ENCODE measurements at regions not wholly inside any gene's neighbourhood (a gene's known extent, or its start where the extent isn't known, plus 50 kb on each side); places are given as distances from the start of the nearest gene placed in this dataset.
"Not testable (repeated sequence)": the region's sequence is repeated elsewhere in the genome, so short reads cannot be mapped to it uniquely, and the experiment has no call there.

GRCh38 chr15:89021886-89022285 is 66.4 kb upstream of the ABHD2 start:
- DNase-seq; H3K4me1 Mint-ChIP-seq; H3K27me3 Mint-ChIP-seq; ATAC-seq; H3K9me3 ChIP-seq (ENCODE audit: control insufficient read depth, low read length, poor library complexity, severe bottlenecking); H3K4me3 Mint-ChIP-seq; H3K36me3 Mint-ChIP-seq (ENCODE audit: low read depth): not testable (repeated sequence)
- peak overlapping the region; percentile 9 for H3K27ac Mint-ChIP-seq

DNA sequence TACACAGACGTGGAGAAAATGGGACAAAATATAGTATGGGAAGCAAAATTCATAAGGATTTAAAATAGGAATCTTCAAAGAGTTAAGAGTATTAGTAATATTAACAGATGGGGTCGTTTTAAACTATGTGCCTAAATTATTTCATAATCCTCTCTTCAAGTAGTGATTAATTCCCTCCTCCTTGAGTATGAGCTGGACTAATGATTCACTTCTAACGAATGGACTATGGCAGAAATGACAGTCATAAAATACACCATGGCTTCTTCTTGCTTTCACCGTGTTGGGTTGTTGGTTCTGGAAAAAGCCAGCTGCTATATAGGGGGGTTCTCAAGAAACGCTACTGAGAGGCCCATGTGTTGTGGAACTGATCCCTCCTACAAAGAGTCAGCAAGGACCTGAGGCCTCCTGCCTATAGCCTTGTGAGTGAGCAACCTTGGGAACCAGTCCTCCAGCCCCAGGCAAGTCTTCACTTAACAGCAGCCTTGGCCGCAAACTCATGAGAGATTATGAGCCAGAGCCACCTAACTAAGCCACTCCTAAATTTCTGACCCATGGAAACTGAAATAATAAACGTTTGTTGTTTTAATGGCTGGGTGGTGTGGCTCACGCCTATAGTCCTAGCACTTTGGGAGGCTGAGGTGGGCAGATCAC is 64.8 kb upstream of the ABHD2 start:
- DNase-seq (no peak), ATAC-seq (no peak)
- Mint-ChIP-seq H3K4me1 (no peaks in the 10 kb centered on the region), H3K27me3 (peaks cover 8% of the 10 kb centered on the region), H3K27ac (no peak overlapping the region), H3K4me3 (no peak overlapping the region), H3K36me3 (ENCODE audit: low read depth) (no peaks in the 10 kb centered on the region)
- no peaks in the 10 kb centered on the region for H3K9me3 ChIP-seq (ENCODE audit: control insufficient read depth, low read length, poor library complexity, severe bottlenecking)

DNA sequence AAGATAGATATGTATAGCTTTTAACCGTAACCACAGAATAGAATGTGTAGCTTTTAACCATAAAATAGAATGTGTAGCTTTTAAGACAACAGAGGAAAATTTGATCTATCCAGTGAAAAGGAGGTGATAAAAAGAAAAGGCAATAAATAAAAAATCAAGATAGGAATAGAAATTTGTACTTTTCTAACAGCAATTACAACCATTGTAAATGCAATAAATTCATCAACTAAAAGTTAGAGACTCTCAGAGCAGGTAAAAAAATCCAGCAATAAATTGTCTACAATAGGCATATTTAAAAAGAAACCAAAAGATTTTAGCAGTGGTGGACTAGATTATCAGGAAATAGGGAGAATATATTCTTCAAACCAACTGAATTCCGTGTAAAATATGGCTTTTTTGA is 63.8 kb upstream of the ABHD2 start:
- H3K36me3 Mint-ChIP-seq (ENCODE audit: low read depth), result no peaks in the 10 kb centered on the region
- ATAC-seq (no peak), DNase-seq (no peak)
- H3K4me1 Mint-ChIP-seq, result no peaks in the 10 kb centered on the region
- peaks cover 9% of the 10 kb centered on the region for H3K27me3 Mint-ChIP-seq
- H3K27ac Mint-ChIP-seq, result no peak overlapping the region
- H3K4me3 Mint-ChIP-seq, result no peak overlapping the region
- H3K9me3 ChIP-seq (ENCODE audit: control insufficient read depth, low read length, poor library complexity, severe bottlenecking), result no peaks in the 10 kb centered on the region

DNA sequence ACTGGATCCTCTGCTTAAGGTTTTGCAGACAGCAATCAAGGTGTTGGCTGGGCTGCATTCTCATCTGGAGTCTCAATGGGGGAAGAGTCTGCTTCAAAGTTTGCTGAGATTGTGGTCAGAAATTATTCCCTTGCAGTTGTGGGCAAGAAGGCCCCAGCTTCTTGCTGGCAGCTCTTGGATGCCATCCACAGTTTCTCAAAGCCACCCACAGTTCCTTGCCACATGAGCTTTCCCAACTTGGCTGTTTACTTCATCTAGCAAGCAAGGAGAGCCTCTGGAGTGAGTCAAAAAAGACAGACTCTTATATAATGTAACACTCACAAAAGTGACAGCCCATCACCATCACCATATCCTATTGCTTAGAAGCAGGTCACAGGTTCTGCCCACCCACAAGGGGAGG is 62.1 kb upstream of the ABHD2 start:
- Mint-ChIP-seq H3K36me3 (ENCODE audit: low read depth) (no peaks in the 10 kb centered on the region), H3K4me1 (peaks cover 4% of the 10 kb centered on the region), H3K4me3 (no peak overlapping the region), H3K27ac (no peak overlapping the region), H3K27me3 (peaks cover 9% of the 10 kb centered on the region)
- H3K9me3 ChIP-seq (ENCODE audit: control insufficient read depth, low read length, poor library complexity, severe bottlenecking), result no peaks in the 10 kb centered on the region
- DNase-seq, result no peak
- ATAC-seq, result no peak

DNA sequence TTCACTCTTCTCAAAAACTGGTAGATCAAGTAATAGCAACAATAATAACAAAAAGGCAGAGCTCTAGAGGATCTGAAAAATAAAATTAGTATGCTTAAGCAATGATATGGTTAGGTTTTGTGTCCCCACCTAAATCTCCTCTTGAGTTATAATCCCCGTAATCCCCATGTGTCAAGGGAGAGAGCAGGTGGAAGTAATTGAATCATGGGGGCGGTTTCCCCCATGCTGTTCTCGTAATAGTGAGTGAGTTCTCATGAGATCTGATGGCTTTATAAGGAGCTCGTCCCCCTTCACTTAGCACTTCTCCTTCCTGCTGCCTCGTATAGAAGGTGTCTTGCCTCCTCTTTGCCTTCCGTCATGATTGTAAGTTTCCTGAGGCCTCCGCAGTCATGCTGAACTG is 60.2 kb upstream of the ABHD2 start:
- ATAC-seq (no peak), DNase-seq (no peak)
- no peaks in the 10 kb centered on the region for H3K36me3 Mint-ChIP-seq (ENCODE audit: low read depth)
- no peak overlapping the region for H3K27ac Mint-ChIP-seq
- peaks cover 9% of the 10 kb centered on the region for H3K27me3 Mint-ChIP-seq
- H3K4me3 Mint-ChIP-seq, result no peak overlapping the region
- H3K9me3 ChIP-seq (ENCODE audit: control insufficient read depth, low read length, poor library complexity, severe bottlenecking), result no peaks in the 10 kb centered on the region
- peaks cover 4% of the 10 kb centered on the region for H3K4me1 Mint-ChIP-seq

DNA sequence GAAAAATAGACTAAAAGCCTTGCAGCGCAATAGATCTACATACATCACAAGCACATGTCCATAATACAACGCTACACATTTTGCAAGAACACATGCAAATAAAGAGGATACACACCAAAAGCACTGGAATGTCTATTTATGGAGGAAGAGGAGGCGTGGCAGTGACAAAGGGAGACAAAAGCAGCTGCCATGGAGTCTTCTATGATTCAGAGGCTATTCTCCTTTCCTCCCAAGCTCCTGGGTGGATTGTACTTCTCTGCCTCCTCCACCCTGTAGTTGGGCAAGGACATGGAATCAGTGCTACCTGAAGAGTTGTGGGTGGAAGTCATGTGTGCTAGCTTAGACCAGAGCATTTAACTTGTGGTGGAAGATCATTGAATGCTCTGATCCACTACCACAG is 57.9 kb upstream of the ABHD2 start:
- H3K4me3 Mint-ChIP-seq, result no peak overlapping the region
- peaks cover 4% of the 10 kb centered on the region for H3K4me1 Mint-ChIP-seq
- H3K27ac Mint-ChIP-seq, result no peak overlapping the region
- no peaks in the 10 kb centered on the region for H3K9me3 ChIP-seq (ENCODE audit: control insufficient read depth, low read length, poor library complexity, severe bottlenecking)
- peaks cover 13% of the 10 kb centered on the region for H3K27me3 Mint-ChIP-seq
- H3K36me3 Mint-ChIP-seq (ENCODE audit: low read depth), result no peaks in the 10 kb centered on the region
- ATAC-seq, result no peak
- no peak for DNase-seq

GRCh38 chr15:89031637-89032285 is 56.5 kb upstream of the ABHD2 start:
- H3K9me3 ChIP-seq (ENCODE audit: control insufficient read depth, low read length, poor library complexity, severe bottlenecking); H3K4me1 Mint-ChIP-seq; ATAC-seq; H3K36me3 Mint-ChIP-seq (ENCODE audit: low read depth); H3K4me3 Mint-ChIP-seq; H3K27ac Mint-ChIP-seq; DNase-seq: not testable (repeated sequence)
- H3K27me3 Mint-ChIP-seq, result peaks cover 24% of the 10 kb centered on the region

DNA sequence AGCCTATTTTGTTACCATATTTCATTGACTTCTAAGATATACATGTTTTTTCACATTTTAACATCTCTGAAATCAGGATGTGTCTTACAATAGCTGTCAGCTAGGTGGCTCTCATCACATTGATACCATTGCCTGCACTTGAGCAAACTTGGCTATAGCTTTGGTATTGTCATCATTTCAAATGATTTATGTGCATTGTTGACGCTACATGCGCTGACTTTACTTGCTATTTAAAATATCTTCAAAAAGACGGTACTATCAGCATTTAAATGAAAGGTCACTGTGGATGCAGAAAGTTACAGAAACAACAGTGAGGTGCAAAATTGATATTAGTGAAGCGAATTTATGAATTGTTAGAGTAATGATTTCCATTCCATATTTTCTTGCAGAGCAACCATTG is 54.0 kb upstream of the ABHD2 start:
- peaks cover 38% of the 10 kb centered on the region for H3K27me3 Mint-ChIP-seq
- ATAC-seq (no peak), DNase-seq (no peak)
- no peak overlapping the region for H3K27ac Mint-ChIP-seq
- peaks cover 6% of the 10 kb centered on the region for H3K4me1 Mint-ChIP-seq
- no peaks in the 10 kb centered on the region for H3K9me3 ChIP-seq (ENCODE audit: control insufficient read depth, low read length, poor library complexity, severe bottlenecking)
- H3K4me3 Mint-ChIP-seq, result no peak overlapping the region
- no peaks in the 10 kb centered on the region for H3K36me3 Mint-ChIP-seq (ENCODE audit: low read depth)

DNA sequence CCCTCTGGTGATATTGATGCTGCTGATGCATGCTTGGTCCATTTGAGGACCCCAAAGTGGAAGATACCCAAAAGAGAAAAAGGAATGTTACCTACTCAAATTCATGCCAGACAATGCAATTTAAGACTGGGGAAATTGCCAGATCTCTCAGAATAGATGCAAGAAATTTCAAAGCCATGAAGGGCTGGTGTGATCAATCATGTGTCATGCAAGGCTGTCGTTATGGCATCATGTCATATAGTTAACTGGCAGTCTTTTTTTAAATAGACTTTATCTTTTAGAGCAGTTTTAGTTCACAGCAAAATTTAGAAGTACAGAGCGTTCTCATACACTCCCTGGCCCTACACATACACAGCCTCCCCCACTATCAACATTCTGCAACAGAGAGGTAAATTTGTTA is 53.1 kb upstream of the ABHD2 start:
- DNase-seq, result no peak
- peaks cover 6% of the 10 kb centered on the region for H3K4me1 Mint-ChIP-seq
- no peak for ATAC-seq
- H3K4me3 Mint-ChIP-seq, result no peak overlapping the region
- no peaks in the 10 kb centered on the region for H3K36me3 Mint-ChIP-seq (ENCODE audit: low read depth)
- no peaks in the 10 kb centered on the region for H3K9me3 ChIP-seq (ENCODE audit: control insufficient read depth, low read length, poor library complexity, severe bottlenecking)
- H3K27me3 Mint-ChIP-seq, result peaks cover 43% of the 10 kb centered on the region
- no peak overlapping the region for H3K27ac Mint-ChIP-seq

DNA sequence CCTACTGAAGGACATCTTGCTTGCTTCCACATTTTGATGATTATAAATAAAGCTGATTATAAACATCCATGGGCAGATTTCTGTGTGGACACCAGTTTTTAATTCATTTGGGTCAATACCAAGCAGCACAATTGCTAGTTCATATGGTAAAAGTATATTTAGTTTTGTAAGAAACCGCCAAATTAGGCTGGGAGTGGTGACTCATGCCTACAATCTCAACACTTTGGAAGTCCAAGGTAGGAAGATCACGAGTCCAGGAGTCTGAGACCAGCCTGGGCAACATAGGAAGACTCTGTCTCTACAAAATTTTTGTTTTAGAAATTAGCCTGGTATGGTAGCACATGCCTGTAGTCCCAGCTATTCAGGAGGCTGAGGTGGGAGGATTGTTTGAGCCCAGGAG is 52.6 kb upstream of the ABHD2 start:
- Mint-ChIP-seq H3K4me3 (no peak overlapping the region), H3K27ac (no peak overlapping the region), H3K27me3 (peaks cover 47% of the 10 kb centered on the region), H3K36me3 (ENCODE audit: low read depth) (no peaks in the 10 kb centered on the region), H3K4me1 (peaks cover 6% of the 10 kb centered on the region)
- no peak for ATAC-seq
- no peak for DNase-seq
- no peaks in the 10 kb centered on the region for H3K9me3 ChIP-seq (ENCODE audit: control insufficient read depth, low read length, poor library complexity, severe bottlenecking)

- H3K9me3 ChIP-seq (ENCODE audit: control insufficient read depth, low read length, poor library complexity, severe bottlenecking), result no peaks in the 10 kb centered on the region
- Mint-ChIP-seq H3K36me3 (ENCODE audit: low read depth) (peaks cover 3% of the 10 kb centered on the region), H3K4me1 (peaks cover 3% of the 10 kb centered on the region), H3K4me3 (no peak overlapping the region), H3K27me3 (peaks cover 48% of the 10 kb centered on the region), H3K27ac (no peak overlapping the region)
- ATAC-seq, result no peak
- DNase-seq, result no peak
These were observed 50.1 kb upstream of the ABHD2 start for GRCh38 chr15:89038146-89038545.

Measured in T-helper 17 cell (primary cell).